Umbilical cord (tissue), 1 donor: ENCODE measurements at regions not wholly inside any gene's neighbourhood (a gene's known extent, or its start where the extent isn't known, plus 50 kb on each side); places are given as distances from the start of the nearest gene placed in this dataset.

ENCODE experiments used
- DNase-seq: peaks from one replicate; pipeline ENCODE4 v3.0.0-alpha.2; 2015; ENCODE audit warnings: low spot score

DNA sequence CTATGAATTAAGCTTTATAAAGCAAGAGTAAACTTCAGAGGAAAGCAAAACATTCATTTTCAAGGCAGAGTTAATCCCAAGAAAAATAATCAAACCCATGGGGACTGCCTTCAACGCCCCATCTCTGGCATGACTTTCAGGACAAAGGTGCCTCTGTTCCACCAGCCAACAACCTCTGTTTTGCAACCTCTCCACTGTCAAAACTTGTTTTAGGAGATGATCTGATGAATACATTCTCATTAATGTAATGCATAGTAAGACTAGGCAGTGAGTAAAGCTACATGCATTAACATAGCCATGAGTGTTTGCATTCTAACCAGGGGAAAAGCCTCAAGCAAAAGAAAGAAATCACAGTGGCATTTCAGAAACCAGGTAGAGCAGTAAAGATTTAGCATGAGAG lies 357.0 kb downstream of the FBXO15 start:
- no peak for DNase-seq

DNA sequence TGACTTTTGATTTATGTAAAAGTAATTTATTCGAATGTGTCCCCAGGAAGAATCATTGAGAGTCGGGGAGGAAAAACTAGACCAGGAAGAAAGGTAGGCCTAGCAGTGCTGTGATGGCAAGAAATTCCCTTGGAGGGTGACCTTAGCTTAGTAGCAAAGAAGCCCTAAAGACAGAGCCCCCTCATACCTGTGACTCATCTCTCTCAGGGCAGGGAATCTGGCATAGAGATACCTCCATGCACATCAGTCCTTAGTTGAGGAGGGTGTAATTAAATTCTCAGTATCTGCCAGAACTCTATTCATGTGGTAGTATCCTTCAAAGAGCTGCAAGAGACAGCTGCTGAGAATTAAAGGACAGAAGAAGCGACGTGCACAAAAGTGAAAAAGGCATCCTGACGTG lies 360.3 kb downstream of the FBXO15 start:
- DNase-seq = no peak

DNA sequence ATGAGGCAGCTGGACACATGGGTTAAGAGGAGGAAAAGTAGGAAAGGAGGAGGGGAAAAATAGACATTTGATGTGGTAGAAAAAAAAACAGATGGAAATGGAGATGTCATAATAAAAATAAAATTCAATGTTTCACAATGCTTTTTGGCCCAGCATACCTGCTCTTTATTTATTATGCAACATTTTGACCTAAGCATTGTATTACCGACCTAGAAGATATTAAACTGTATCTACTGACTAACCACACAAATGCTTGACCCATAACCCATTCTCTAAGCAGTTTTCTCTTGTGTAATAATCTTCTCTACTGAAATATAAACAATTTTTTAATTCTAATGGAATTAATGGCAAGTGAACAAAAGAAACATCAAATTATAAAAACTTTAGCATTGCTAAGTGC lies 362.3 kb downstream of the FBXO15 start:
- DNase-seq = no peak

DNA sequence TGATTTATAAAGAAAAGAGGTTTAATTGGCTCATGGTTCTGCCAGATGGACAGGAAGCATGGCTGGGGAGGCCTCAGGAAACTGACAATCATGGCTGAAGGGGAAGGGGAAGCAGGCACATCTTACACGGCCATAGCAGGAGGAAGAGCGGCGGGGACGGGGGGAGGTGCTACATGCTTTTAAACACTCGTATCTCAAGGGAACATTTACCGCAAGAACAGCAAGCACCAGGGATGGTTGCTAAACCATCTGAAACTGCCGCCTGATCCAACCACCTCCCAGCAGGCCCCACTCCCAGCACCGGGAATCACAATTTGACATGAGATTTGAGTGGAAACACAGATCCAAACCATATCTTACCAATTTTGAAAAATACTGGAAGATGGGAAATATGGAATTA lies 362.8 kb downstream of the FBXO15 start:
- no peak for DNase-seq

DNA sequence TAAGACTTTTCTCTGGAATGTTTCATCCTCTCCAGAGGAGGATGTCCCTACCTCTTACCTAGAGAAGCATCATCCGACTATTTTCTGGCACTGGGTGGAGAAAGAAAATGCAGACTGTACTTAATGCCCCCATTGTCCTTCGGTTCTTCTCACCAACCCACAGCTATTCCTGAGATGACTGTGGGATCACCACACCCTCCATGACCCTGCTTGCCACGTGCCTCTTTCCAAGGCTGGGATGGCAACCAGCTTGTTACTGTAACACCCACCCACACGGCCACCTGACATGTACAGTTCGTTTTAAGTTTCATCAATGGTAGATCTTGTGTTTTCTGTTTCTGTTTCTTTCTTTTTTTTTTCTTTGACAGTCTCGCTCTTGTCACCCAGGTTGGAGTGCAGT lies 365.2 kb downstream of the FBXO15 start:
- no peak for DNase-seq

DNA sequence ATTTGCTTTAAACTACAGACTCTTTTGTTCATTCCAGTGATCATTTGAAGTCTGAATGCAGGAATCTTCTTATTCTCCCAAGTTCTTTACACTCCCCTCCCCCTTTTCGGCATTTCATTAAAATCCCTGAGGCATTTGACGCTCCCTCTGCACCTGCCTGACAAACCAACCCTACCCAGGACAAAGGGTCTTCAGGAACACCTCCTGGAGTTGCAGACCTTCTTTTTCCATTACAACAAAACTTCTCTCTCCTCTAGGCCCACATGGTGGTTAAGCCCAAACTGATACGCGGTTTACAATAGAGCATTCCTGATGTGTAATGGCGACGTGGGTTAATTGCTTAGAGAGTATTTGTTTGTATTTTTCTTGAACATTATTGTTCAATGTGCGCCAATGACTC lies 367.4 kb downstream of the FBXO15 start:
- DNase-seq = no peak

DNA sequence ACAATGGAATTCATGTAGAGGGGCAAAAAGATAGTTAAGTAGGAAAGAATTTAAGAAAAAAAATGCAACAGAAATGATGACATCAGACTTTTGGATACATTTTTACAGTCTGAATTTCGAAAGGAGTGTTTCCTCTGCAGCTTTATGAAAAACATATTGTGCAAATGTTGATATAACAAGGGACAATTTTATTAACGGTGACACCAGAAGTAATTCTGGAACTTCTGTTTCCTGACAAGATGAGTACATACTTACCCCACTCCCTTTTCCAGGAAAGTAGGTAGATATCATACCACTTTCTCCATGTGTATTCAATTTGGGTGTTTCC lies 369.6 kb downstream of the FBXO15 start:
- no peak for DNase-seq

DNA sequence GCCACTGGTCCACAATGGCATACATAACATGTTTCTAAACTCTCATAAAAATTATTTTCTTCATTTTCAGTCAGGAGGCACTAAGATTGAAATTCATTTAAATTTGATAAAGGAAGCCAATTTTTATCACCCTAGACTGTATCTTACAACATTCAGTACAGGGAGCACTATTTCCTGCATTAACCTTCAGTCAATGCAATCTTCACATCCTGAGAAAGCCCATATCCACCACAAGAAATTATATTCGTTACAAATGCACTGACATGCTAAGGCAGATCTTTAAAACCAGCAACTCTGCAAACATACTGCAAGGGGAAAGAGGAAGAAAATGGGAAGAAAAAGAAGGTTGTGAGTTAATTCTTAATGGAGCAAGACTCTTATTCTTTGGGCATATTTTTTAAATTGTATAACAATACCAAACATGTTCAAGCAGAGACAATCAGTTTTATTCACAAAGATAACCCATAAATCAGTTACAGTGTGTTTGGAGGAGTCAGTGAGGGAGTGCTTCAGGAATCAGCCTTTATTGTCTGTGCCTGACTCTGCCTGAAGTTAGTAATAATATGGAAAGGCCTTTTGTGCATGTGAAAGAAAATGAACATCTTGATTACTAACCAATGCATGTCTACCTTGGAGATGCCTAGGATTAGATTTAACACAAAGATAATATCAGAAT lies 370.1 kb downstream of the FBXO15 start:
- peak; percentile 8 for DNase-seq

DNA sequence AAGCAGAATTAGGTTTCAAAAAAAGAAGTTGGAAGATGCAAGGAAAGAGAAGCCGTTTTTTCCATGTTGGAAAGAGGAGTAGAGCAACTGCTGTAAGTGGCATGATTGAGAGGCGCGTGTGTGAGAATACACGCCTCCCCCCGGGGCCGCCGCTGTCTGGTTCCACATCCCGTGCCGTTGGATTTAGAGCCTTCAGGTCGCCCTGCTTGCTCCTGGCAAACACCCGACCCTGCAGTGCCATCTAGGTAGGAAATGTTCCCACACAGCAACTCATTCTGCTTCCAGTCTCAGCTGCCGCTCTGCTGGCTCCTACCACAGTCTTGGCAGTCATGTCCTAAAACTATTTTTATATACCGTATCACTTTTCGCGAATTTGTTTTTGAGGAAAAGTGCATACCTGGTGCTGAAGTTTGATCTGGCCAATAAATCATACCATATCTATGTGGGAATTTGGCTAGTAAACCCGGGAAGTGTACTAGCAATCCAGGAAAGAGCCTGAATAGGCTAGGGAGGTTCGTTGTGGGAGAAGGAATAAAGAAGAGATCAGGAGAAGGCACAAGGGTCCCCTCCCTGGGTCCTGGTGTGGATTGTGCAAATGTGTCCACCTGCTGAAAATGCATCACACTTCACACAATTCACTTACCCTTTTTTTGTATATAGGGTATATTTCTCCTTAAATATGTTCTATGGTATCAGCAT lies 372.7 kb downstream of the FBXO15 start:
- no peak for DNase-seq

DNA sequence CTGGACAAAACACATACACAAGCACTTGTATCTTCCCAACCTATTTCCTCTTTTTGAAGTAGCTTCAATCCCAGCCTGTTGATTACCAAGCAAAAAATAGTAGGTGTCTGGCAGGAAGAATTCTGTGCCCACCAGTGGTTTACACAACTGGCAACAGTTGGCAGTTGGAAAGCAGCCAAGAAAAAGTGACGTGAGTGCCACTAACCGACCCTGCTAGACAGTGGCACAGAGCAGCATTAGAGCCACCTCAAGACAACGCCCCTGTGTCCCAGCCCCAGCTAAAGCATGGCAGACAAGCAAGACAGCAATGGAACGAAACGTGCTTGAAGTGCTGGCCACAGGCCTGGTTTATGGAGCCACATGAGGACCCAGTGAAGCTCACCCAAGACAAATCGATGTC lies 379.6 kb downstream of the FBXO15 start:
- DNase-seq = no peak

DNA sequence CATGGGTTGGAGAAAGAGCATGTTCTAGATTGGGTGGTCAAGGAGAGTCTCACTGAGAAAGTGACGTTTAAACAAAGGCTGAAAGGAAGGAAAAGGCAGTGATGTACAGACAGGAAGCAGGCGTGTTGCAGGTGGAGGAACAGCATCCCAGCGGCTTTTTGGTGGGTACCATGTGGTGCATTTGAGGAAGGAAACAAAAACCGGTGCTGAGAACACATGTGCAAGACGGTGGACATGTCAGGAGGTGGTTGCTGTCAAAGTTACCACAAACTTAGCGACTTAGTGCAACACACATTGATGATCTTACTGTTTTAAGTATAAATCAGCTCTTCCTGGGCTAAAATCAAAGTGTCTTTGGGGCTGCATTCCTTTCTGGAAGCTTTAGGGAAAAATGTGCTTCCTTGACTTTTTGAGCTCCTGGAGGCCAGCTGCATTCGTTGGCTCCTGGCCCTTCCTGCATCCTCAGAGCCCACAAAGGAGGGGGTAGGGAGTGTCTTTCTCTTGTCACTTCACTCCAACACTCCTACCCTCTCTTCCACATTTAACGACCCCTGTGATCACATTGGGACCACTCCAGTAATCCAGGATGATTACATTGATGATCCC lies 380.6 kb downstream of the FBXO15 start:
- no peak for DNase-seq

DNA sequence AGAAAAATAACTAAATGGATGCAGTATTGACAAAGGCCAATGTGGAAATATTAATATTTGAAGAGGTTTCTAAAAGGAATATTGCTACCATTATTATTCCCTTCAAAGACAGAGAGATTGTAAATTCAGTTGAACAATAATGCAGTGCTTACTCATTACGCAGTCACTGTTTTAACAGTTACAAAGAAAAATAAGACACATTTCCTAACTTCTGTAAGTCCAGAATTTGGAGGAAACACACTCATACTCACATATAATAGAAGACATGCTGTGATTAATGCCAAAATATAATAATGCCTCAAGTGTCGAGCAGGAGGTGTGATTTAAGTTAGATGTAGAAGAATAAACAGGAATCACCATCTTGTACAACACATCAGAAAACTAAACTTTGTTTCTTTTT lies 389.2 kb downstream of the FBXO15 start:
- DNase-seq = no peak

DNA sequence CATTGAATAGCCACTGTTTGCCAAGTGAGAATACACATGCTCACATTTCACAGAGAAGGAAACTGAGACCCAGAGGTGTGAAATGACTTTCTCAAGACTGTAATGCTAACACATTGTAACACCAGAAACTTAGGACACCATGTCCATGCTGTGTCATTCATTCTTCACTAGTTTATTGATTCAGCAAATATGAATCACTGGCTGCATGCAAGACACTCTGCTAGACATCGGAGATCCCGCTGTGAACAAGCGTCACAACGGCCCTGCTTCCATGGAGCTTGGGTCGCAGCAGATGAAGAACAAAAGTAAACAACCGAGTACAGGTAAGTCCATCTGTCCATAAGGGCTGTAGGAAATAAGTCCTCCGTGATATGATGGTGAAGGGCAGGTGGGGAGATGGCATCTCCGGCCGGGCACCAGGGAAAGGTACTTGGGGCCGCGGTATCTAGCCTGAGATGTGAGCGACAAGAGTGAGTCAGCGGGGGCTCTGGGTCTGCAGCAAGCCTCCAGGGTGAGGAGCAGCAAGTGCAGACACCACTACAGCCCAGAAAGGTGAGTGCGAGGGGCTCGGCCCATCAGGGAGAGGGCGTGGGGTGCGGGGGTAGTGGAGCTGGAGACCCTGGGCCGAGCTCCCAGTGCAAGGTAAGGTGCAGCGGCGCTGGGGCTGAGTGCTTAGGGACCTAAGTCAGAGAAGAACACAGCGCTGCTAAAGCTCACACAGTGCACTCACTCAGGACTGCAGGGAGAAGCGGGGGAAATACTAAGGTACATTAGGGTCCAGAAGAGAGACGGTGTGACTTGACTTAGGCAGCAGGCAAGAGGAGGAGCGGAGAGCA lies 391.2 kb downstream of the FBXO15 start:
- DNase-seq = no peak

DNA sequence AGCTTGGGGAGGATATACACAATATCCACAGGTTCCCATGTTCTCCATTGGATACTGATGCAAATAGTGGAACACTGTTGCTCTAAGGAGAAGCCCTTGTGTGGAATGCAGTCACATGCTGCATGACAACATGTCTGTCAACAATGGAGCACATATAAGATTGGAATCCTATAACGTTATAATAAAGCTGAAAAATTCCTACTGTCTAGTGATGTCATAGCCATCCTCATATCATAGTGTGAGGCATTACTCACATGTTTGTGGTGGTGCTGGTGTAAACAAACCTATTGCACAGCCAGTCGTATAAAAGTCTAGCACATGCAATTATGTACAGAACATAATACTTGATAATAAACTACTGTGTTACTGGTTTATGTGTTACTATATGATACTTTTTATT lies 394.7 kb downstream of the FBXO15 start:
- no peak for DNase-seq

DNA sequence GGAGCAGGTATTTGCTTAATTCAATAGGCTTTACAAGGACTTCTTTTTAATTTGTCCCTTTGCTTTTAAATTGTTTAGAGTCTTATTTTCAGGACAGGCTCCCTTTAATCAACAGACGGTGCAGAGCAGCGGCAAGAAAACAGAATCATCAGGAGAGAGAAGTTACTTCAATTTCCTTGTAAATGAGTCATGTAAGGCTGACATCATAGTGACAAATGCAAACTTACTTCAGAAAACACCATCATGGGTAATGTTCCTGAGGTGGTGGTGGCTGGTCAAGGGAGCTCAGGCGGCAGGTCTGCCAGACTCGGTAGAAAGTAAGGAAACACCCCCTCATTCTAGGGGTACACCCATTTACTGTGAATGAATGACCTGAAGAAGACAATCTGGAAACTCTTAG lies 395.1 kb downstream of the FBXO15 start:
- DNase-seq = no peak

DNA sequence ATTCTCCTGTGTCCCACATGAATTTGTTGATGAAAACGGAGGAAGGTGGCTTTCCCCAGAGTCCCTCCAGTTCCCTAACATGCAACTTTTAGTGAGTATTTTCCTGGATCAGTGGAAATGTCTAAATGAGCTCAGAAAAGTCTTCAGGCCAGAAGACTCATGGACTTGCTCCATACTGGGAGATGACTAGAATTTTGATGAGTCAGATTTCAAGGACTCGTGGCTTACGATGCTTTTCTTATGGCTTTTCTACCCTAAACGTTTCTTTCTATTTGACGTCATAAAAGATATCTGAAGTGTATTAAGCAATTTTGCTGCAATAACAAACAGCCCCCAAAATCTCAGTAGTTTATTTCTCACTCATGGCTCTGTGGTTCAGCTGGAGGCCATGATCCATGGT lies 397.6 kb downstream of the FBXO15 start:
- DNase-seq = no peak

DNA sequence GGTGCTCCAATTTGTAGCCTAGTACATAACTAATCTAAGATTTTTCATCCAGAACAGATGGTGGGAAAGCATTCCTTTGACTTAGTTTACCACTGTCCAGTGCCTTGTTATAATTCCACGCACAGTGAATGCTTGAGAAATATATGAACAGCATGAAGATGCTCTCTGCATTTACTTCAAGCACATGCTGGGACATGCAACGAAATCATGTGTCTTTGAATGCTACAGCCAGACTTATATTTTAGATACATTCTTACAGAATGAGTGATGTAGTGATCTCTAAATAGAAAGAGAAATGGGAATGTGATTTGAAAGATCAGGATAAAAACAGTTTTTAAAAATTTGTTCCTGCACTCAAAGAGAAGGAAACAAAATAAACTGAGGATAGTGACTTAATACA lies 398.3 kb downstream of the FBXO15 start:
- no peak for DNase-seq

DNA sequence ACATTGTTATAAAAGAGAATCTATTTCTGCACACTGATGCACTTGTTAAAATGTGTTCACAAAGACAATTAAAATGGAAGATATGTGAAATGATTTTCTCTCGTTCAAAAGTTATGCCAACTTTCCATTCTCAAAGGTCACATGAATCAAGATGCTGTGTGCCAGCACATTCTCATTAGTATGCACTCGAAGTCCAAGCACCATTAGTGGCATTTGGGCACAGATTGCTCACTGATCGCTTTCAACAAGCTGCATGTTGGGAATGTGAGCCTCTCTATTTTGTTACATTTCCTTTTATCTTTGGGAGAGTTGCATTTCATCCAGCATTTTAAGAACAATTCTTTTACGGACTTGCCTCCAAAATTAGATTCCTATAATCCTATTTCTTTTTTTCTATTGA lies 398.9 kb downstream of the FBXO15 start:
- no peak for DNase-seq

DNA sequence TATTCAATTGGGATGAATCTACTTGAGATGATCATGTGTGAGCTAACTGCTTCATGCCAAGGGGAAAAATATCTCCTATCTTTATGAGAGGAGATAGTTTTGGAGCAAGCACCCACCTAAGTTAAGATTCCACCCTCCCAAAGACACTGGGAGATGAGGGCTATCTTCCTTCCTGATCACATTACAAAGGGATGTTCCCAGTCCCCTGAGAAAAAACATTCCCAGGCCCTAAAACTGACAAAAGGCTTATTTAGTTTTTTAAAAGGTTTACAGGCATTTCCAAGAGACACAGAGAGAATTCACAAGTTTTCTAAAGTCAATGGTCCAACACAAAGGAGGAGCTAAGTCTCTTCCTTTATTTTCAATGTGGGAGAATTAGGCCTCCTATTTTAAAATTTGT lies 401.5 kb downstream of the FBXO15 start:
- DNase-seq = no peak

DNA sequence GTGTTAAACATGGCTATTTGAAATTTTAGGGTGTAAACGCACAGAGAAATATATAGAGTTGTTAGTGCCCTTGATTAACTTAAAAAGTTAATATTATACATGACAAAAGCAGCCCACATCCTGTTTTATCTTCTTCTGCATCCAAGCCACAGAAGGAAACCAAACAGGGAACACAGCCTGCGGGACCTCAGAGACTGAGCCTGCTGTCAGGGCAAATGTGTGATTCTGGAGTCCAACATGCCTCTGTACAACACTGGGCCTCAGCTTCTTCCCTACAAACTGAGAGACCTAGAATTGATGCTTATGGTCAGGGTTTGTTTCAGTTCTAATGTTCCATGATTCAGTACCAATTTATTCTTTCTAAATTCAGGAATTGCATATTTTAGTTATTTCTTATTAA lies 404.7 kb downstream of the FBXO15 start:
- DNase-seq = no peak

DNA sequence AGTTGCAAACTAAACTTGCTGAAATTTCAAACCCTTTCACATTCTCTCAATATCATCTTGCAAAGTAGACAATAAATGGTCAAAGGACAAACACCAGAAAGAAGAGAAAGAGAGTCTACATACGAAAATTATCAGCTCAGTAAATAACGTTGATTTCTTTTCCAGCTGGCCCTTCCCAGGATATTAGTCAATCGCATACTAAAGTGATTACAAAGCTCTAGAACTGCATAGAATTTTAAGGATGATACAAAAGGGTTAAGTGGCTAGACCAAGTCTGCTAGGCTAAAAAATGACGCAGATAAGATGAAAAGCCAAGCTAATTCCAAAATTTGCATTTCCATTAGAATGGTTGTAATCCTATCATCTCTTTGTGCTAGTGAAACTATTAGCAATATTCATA lies 405.7 kb downstream of the FBXO15 start:
- DNase-seq = no peak

DNA sequence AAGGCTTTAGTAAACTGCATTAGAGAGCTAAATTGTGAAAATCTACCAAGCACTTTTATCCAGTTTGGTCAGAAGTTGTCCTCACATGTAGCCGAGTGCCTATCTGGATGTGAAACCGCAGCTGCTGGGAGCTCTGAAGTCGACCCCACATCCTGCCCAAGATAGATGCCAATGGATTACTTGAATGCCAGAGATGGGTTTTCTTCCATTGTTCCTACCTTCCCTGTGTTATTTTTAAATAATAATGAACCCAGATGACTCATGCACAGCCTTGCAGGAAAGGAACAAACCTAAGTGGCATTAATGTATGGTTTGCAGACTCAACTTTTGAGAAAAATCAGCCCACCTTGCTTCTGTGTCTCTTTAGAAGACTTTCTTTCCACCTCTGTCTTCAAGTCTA lies 408.5 kb downstream of the FBXO15 start:
- DNase-seq = no peak

DNA sequence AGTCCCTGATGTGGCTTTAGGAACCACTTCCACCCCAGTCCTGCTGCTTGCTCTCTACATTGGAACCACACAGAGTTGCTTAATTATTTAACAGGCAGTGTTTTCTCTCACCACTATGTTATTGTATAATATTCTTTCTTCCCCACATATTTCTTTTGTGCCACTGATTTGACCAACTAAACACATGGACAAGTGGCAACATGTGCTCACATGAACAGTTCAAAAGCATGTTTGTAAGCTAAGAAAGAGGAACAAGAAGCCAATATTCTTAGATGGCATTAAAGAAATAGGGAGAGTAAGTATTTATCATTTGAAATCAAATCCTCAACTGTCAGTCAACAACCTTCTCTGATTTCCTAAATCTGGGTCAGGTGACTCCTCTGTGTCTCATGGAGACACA lies 409.6 kb downstream of the FBXO15 start:
- no peak for DNase-seq
